ENCODE measurements at regions not wholly inside any gene's neighbourhood (a gene's known extent, or its start where the extent isn't known, plus 50 kb on each side); places are given as distances from the start of the nearest gene placed in this dataset.

DNA sequence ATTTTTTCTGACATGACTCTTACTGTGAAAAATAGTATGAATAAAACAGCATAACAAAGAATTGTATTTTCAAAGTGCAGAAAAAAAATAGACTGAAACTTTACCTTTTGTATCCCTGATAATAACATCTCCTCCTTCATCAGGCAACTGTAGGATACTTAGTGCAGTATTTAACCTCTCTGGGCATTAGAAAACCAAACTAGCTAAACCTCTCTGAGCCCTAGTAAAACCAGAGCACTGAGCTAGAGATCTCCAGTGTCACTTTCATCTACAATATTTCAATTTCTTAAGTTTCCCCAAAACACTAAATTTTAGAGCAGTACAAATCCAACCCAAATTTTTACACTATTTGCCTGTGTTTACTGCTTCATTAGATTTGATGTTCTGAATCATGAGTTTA lies 594.0 kb upstream of the LINC00305 start:
- Histone ChIP-seq H2BK20ac (ENCODE audit: low read depth, low read length, poor library complexity, severe bottlenecking) (no peak overlapping the region), H4K20me1 (ENCODE audit: control insufficient read depth, insufficient read depth, insufficient read length) (no peaks in the 10 kb centered on the region), H2BK15ac (ENCODE audit: low read depth, low read length) (no peak overlapping the region), H3T11ph (ENCODE audit: low read length) (no peak overlapping the region), H3K56ac (ENCODE audit: insufficient read length, low read depth, low read length) (no peak overlapping the region), H3K9me3 (ENCODE audit: control insufficient read depth, low read depth, low read length) (no peaks in the 10 kb centered on the region), H4K5ac (ENCODE audit: insufficient read length, low read depth, low read length) (no peak overlapping the region), H2BK120ac (ENCODE audit: low read depth, low read length, poor library complexity, severe bottlenecking) (no peak overlapping the region), H2AK5ac (ENCODE audit: insufficient read length, low read length) (no peak overlapping the region), H3K14ac (ENCODE audit: insufficient read depth, low read length) (no peak overlapping the region), H3K79me1 (ENCODE audit: insufficient read depth, low read depth, low read length, poor library complexity, severe bottlenecking) (no peaks in the 10 kb centered on the region), H3K27me3 (ENCODE audit: insufficient read depth, low read length) (no peaks in the 10 kb centered on the region), H2AFZ (ENCODE audit: low read length) (no peak overlapping the region), H3K18ac (ENCODE audit: insufficient read length, low read depth, low read length) (no peak overlapping the region), H2BK12ac (ENCODE audit: insufficient read length, low read depth, low read length) (no peak overlapping the region), H3K23me2 (ENCODE audit: insufficient read length, low read depth, low read length, poor library complexity, severe bottlenecking) (no peaks in the 10 kb centered on the region), H3K4me1 (ENCODE audit: insufficient read depth, low read length) (no peaks in the 10 kb centered on the region), H3K27ac (ENCODE audit: insufficient read length, low read depth, low read length) (no peak overlapping the region), H3K4ac (ENCODE audit: low read depth, low read length) (no peak overlapping the region), H3K79me2 (ENCODE audit: insufficient read depth, low read length) (no peaks in the 10 kb centered on the region), H3K4me2 (ENCODE audit: insufficient read depth, insufficient read length, low read length) (no peak overlapping the region), H4K8ac (replicated peaks; ENCODE audit: insufficient read length, low read depth, low read length) (no peak overlapping the region), H3K23ac (ENCODE audit: insufficient read length, low read depth, low read length) (no peak overlapping the region), H2BK5ac (ENCODE audit: insufficient read length, low read length) (no peak overlapping the region), H4K91ac (ENCODE audit: insufficient read length, low read depth, low read length) (no peak overlapping the region), H3K9ac (ENCODE audit: extremely low read depth, insufficient read length, low read length) (no peak overlapping the region)
- no peaks in the 10 kb centered on the region for H3K4me1 Mint-ChIP-seq
- no peak for DNase-seq
- no peaks in the 10 kb centered on the region for H3K27me3 Mint-ChIP-seq (ENCODE audit: low read depth)
- H3K4me3 Mint-ChIP-seq = no peak overlapping the region
- no peaks in the 10 kb centered on the region for H3K9me3 Mint-ChIP-seq
- no peak overlapping the region; a peak in 1 of 7 replicates for H3K27ac Mint-ChIP-seq
- H3K36me3 Mint-ChIP-seq (ENCODE audit: insufficient read depth in 1 of 3, low read depth in 3 of 3) = no peaks in the 10 kb centered on the region
- TF ChIP-seq, protein P1, sequence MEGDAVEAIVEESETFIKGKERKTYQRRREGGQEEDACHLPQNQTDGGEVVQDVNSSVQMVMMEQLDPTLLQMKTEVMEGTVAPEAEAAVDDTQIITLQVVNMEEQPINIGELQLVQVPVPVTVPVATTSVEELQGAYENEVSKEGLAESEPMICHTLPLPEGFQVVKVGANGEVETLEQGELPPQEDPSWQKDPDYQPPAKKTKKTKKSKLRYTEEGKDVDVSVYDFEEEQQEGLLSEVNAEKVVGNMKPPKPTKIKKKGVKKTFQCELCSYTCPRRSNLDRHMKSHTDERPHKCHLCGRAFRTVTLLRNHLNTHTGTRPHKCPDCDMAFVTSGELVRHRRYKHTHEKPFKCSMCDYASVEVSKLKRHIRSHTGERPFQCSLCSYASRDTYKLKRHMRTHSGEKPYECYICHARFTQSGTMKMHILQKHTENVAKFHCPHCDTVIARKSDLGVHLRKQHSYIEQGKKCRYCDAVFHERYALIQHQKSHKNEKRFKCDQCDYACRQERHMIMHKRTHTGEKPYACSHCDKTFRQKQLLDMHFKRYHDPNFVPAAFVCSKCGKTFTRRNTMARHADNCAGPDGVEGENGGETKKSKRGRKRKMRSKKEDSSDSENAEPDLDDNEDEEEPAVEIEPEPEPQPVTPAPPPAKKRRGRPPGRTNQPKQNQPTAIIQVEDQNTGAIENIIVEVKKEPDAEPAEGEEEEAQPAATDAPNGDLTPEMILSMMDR (conservative IDR thresholded peaks at IDR 0.05) = no peak
